Liver (tissue), 8 donors: ENCODE measurements at regions not wholly inside any gene's neighbourhood (a gene's known extent, or its start where the extent isn't known, plus 50 kb on each side); places are given as distances from the start of the nearest gene placed in this dataset.

ENCODE experiments used
- DNase-seq: peaks from one replicate; pipeline ENCODE4 v3.0.0-alpha.2; 2017; ENCODE audit warnings: low spot score
- H3K27ac ChIP-seq, 2 donors: one replicate each; pipeline ENCODE4 v1.7.0; 2013; ENCODE audit warnings: inconsistent platforms in 2 of 2, low read length in 2 of 2, control low read depth in 1 of 2, low read depth in 1 of 2, mild to moderate bottlenecking in 1 of 2
- H3K27me3 ChIP-seq, 4 donors: one replicate each; pipeline versions ENCODE4 v1.6.1 to v1.7.0; 2013; ENCODE audit warnings: low read length in 3 of 4, inconsistent platforms in 1 of 4, mild to moderate bottlenecking in 1 of 4, moderate library complexity in 1 of 4; ENCODE audit not compliant: control insufficient read depth in 4 of 4, insufficient read depth in 4 of 4
- H3K36me3 ChIP-seq, 4 donors: one replicate each; pipeline versions ENCODE4 v1.6.1 to v1.7.0; 2013; ENCODE audit warnings: low read length in 3 of 4, mild to moderate bottlenecking in 3 of 4, low read depth in 1 of 4, moderate library complexity in 1 of 4; ENCODE audit not compliant: control insufficient read depth in 4 of 4, insufficient read depth in 3 of 4
- H3K4me1 ChIP-seq, 4 donors: one replicate each; pipeline versions ENCODE4 v1.6.1 to v1.7.0; 2013; ENCODE audit warnings: low read length in 3 of 4, mild to moderate bottlenecking in 3 of 4, moderate library complexity in 1 of 4; ENCODE audit not compliant: control insufficient read depth in 4 of 4, insufficient read depth in 4 of 4
- H3K4me3 ChIP-seq, 3 donors: one replicate each; pipeline versions ENCODE4 v1.6.1 to v1.7.0; 2013; ENCODE audit warnings: low read length in 3 of 3, control low read depth in 1 of 3, low read depth in 1 of 3, mild to moderate bottlenecking in 1 of 3
- H3K9ac ChIP-seq, 2 donors: one replicate each; pipeline ENCODE4 v1.7.0; 2013; ENCODE audit warnings: low read length in 2 of 2, mild to moderate bottlenecking in 2 of 2, moderate library complexity in 2 of 2, control low read depth in 1 of 2, low read depth in 1 of 2
- H3K9me3 ChIP-seq, 4 donors: one replicate each; pipeline versions ENCODE4 v1.6.1 to v1.7.0; 2013; ENCODE audit warnings: low read length in 3 of 4; ENCODE audit not compliant: control insufficient read depth in 4 of 4
- ATF3 ChIP-seq: IDR thresholded peaks from 2 replicates; pipeline ENCODE4 v1.6.1; 2016; ENCODE audit warnings: antibody characterized with exemption
- EGR1 ChIP-seq, 2 donors: IDR thresholded peaks; 2 replicates each; pipeline ENCODE4 v1.6.1; 2016 to 2018; ENCODE audit warnings: antibody characterized with exemption in 2 of 2, low read depth in 2 of 2
- FOXA1 ChIP-seq: IDR thresholded peaks from 2 replicates; pipeline ENCODE4 v1.6.1; 2016; ENCODE audit warnings: antibody characterized with exemption
- GABPA ChIP-seq, 2 donors: IDR thresholded peaks in 1 of 2; conservative IDR thresholded peaks in 1 of 2; 2 replicates each; pipeline ENCODE4 v1.6.1; 2016; ENCODE audit warnings: antibody characterized with exemption in 2 of 2, mild to moderate bottlenecking in 1 of 2, moderate library complexity in 1 of 2
- HNF4A ChIP-seq, 2 donors: conservative IDR thresholded peaks; 2 replicates each; pipeline ENCODE4 v1.6.1; 2016; ENCODE audit warnings: antibody characterized with exemption in 2 of 2, mild to moderate bottlenecking in 2 of 2
- HNF4G ChIP-seq: IDR thresholded peaks from 2 replicates; pipeline ENCODE4 v1.6.1; 2016; ENCODE audit warnings: antibody characterized with exemption
- JUND ChIP-seq, 2 donors: IDR thresholded peaks; 2 replicates each; pipeline ENCODE4 v1.6.1; 2016; ENCODE audit warnings: antibody characterized with exemption in 2 of 2
- NR2F2 ChIP-seq: IDR thresholded peaks from 2 replicates; pipeline ENCODE4 v1.6.1; 2016; ENCODE audit warnings: antibody characterized with exemption
- RAD21 ChIP-seq, 2 donors: IDR thresholded peaks; 2 replicates each; pipeline ENCODE4 v1.6.1; 2016; ENCODE audit warnings: antibody characterized with exemption in 2 of 2, mild to moderate bottlenecking in 2 of 2
- RXRA ChIP-seq, 2 donors: IDR thresholded peaks; 2 replicates each; pipeline ENCODE4 v1.6.1; 2017 to 2018; ENCODE audit warnings: antibody characterized with exemption in 2 of 2, mild to moderate bottlenecking in 1 of 2
- SP1 ChIP-seq: IDR thresholded peaks from 2 replicates; pipeline ENCODE4 v1.6.1; 2018; ENCODE audit warnings: antibody characterized with exemption, mild to moderate bottlenecking
- YY1 ChIP-seq: IDR thresholded peaks from 2 replicates; pipeline ENCODE4 v1.6.1; 2016; ENCODE audit warnings: antibody characterized with exemption, mild to moderate bottlenecking
- WGBS: extraction: QIAGEN DNeasy Blood & Tissue Kit; methylation state at CpG from one replicate; pipeline ENCODE4 v1.1.7; 2013; 5-methylcytosine and 5-hydroxymethylcytosine counted together
- TF ChIP-seq, protein P1 (sequence below): IDR thresholded peaks from 2 replicates; pipeline ENCODE4 v1.6.1; 2016; ENCODE audit warnings: antibody characterized with exemption
- TF ChIP-seq, protein P2 (sequence below): fragments of 150-350 bp; IDR thresholded peaks from 2 replicates; pipeline ENCODE4 v1.5.1; 2017; ENCODE audit warnings: improper control_type of control experiment, low read depth, low read length; ENCODE audit not compliant: missing input control
- TF ChIP-seq, protein P3 (sequence below): IDR thresholded peaks from 2 replicates; pipeline ENCODE4 v1.6.1; 2016; ENCODE audit warnings: antibody characterized with exemption
- donor health status: healthy.
- donor health status: healthy.
- donor health status: healthy.
- donor health status: healthy.
- donor health status: healthy.

GRCh38 chr19:46924874-46925547, 64.2 kb downstream of the ARHGAP35 start:
- no peak for DNase-seq
- H3K27ac ChIP-seq, result peak overlapping the region; percentile 62 to 76
- H3K9ac ChIP-seq, result peak overlapping the region in 1 of 2 donors; percentile 18
- no peaks in the 10 kb centered on the region for H3K9me3 ChIP-seq
- TF ChIP-seq, protein P1, sequence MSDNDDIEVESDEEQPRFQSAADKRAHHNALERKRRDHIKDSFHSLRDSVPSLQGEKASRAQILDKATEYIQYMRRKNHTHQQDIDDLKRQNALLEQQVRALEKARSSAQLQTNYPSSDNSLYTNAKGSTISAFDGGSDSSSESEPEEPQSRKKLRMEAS, result peak; percentile 39
- peak; percentile 77 for TF ChIP-seq NR2F2
- TF ChIP-seq RXRA (IDR thresholded peaks at IDR 0.05), result peak in 1 of 2 donors; percentile 3
- no peak for TF ChIP-seq FOXA1
- WGBS, result 46% methylated on average over 8 of the region's 8 CpGs
- peaks cover 15 to 34% (median 22%) of the 10 kb centered on the region in 4 donors for H3K4me1 ChIP-seq
- no peak overlapping the region for H3K4me3 ChIP-seq
- no peaks in the 10 kb centered on the region for H3K27me3 ChIP-seq
- peaks cover 0 to 18% (median 9%) of the 10 kb centered on the region in 4 donors for H3K36me3 ChIP-seq

- no peaks in the 10 kb centered on the region for H3K27me3 ChIP-seq
- WGBS, result 54% methylated on average over 4 of the region's 4 CpGs
- peaks cover 0 to 18% (median 7%) of the 10 kb centered on the region in 4 donors for H3K36me3 ChIP-seq
- no peak for DNase-seq
- no peak overlapping the region for H3K9ac ChIP-seq
- H3K4me1 ChIP-seq, result peaks cover 15 to 34% (median 22%) of the 10 kb centered on the region in 4 donors
- no peaks in the 10 kb centered on the region for H3K9me3 ChIP-seq
- no peak overlapping the region for H3K4me3 ChIP-seq
- peak overlapping the region; percentile 62 to 76 for H3K27ac ChIP-seq
- TF ChIP-seq HNF4G, result no peak
- no peak for TF ChIP-seq FOXA1
- TF ChIP-seq RAD21 (IDR thresholded peaks at IDR 0.05), result no peak
- peak; percentile 88 to 89 for TF ChIP-seq JUND (IDR thresholded peaks at IDR 0.05)
- TF ChIP-seq YY1, result no peak
- no peak for TF ChIP-seq GABPA (IDR thresholded peaks at IDR 0.05 in 1 of 2, conservative IDR thresholded peaks at IDR 0.05 in 1 of 2)
- TF ChIP-seq, protein P2, sequence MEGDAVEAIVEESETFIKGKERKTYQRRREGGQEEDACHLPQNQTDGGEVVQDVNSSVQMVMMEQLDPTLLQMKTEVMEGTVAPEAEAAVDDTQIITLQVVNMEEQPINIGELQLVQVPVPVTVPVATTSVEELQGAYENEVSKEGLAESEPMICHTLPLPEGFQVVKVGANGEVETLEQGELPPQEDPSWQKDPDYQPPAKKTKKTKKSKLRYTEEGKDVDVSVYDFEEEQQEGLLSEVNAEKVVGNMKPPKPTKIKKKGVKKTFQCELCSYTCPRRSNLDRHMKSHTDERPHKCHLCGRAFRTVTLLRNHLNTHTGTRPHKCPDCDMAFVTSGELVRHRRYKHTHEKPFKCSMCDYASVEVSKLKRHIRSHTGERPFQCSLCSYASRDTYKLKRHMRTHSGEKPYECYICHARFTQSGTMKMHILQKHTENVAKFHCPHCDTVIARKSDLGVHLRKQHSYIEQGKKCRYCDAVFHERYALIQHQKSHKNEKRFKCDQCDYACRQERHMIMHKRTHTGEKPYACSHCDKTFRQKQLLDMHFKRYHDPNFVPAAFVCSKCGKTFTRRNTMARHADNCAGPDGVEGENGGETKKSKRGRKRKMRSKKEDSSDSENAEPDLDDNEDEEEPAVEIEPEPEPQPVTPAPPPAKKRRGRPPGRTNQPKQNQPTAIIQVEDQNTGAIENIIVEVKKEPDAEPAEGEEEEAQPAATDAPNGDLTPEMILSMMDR, result no peak
- TF ChIP-seq NR2F2, result no peak
- peak; percentile 29 for TF ChIP-seq SP1
- TF ChIP-seq HNF4A (conservative IDR thresholded peaks at IDR 0.05), result peak; percentile 67 to 77
- TF ChIP-seq ATF3, result peak; percentile 63
- TF ChIP-seq, protein P3, sequence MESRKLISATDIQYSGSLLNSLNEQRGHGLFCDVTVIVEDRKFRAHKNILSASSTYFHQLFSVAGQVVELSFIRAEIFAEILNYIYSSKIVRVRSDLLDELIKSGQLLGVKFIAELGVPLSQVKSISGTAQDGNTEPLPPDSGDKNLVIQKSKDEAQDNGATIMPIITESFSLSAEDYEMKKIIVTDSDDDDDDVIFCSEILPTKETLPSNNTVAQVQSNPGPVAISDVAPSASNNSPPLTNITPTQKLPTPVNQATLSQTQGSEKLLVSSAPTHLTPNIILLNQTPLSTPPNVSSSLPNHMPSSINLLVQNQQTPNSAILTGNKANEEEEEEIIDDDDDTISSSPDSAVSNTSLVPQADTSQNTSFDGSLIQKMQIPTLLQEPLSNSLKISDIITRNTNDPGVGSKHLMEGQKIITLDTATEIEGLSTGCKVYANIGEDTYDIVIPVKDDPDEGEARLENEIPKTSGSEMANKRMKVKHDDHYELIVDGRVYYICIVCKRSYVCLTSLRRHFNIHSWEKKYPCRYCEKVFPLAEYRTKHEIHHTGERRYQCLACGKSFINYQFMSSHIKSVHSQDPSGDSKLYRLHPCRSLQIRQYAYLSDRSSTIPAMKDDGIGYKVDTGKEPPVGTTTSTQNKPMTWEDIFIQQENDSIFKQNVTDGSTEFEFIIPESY, result no peak
- TF ChIP-seq EGR1 (IDR thresholded peaks at IDR 0.05; ENCODE audit: low read depth in 2 of 2), result no peak
- no peak for TF ChIP-seq RXRA (IDR thresholded peaks at IDR 0.05)
Measured at GRCh38 chr19:46925548-46925950, 64.8 kb downstream of the ARHGAP35 start.
